Glomerular visceral epithelial cell (primary cell): ENCODE measurements at regions not wholly inside any gene's neighbourhood (a gene's known extent, or its start where the extent isn't known, plus 50 kb on each side); places are given as distances from the start of the nearest gene placed in this dataset.
"Not testable (repeated sequence)": the region's sequence is repeated elsewhere in the genome, so short reads cannot be mapped to it uniquely, and the experiment has no call there.

Source experiments
- DNase-seq: peaks from one replicate; pipeline ENCODE4 v3.0.0-alpha.2; 2016; ENCODE audit errors: extremely low spot score

DNA sequence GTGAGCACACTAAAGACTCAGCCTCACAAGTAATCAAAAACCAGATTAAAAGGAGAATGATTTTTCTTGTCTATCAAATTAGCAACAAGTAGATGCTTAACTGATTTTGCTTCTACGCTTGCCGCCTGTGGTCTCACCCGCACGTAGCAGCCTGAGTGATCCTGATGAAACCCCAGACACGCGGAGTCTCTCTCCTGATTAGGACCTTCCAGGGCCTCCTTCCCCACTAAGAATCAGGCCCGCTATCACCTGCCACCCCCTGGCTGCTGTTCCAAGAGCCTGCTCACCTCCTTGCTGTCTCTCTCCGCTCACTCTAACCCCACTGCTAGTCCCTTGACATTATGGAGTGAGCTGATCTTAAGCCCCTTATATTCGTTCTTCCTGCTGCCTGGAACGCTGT is 325.9 kb upstream of the NRP1 start:
- no peak for DNase-seq

DNA sequence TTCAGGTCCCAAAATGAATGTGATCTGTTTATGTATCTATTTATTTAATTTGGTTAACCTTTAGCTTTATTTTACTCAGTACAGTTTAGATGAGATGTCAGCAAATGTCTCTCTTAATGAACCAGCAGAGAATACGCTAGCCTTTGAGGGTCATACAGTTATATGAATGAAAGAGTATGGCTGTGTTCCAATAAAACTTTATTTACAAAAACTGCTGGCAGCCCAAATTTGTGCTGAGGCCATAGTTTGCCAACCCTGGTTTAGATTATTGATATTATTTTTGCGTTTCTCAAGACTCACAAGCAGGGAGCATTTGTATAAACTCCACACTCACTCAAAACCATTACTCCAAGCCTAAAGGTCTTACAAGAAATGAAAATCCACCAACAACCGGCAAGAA is 323.4 kb upstream of the NRP1 start:
- DNase-seq: no peak

DNA sequence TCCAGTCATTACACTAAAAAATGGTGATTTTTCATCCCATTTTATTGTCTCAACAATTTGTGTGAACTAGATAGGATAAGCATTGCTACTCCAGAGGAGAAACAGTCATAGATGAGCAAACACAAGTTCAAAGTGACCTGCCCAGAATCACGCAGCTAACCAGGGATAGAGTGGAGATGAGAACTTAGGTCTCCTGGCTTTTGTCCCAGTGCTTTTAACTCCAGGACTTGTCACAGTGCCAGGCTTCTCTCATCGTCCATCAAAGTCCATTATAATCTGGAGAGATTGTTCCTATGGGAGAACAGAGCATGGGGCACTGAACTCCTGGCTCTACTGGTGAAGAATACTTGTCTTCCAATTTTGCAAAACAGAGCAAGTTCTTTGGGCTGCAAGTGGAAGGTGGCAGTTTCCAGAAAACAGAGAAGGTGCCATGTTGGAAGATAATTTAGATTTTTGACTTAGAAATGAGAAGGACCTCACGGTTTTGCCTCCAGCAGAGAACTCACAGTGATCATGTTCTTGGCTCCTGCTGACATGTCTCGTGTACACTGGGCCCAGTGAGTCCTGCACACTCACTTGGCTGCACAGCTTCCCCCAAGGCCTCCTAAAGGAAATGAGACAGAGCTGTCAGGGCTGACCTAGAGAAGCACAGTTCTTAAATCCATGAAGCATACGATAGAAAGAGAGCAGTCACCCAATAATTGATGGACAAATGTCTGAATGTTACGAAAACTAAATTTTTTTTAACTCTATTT is 322.9 kb upstream of the NRP1 start:
- DNase-seq: peak; percentile 66

DNA sequence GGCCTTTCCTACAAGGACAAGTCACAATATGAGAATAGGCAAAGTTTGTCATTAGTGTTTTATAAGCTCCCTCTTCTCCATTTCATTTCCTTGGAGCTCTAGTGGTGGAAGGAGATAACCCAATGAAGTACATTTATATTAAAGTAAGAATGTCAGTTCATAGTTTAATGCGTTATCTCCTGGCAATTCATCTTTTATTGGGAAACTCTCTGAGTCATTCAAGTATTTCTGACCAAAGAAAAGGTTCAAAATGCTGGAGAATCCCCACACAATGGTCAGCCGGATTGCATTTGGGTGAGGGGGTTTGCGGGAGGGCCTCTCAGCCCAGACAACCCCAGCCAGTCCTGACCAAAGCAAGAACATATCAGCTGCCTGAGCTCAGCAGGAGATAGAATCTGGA is 321.5 kb upstream of the NRP1 start:
- no peak for DNase-seq

DNA sequence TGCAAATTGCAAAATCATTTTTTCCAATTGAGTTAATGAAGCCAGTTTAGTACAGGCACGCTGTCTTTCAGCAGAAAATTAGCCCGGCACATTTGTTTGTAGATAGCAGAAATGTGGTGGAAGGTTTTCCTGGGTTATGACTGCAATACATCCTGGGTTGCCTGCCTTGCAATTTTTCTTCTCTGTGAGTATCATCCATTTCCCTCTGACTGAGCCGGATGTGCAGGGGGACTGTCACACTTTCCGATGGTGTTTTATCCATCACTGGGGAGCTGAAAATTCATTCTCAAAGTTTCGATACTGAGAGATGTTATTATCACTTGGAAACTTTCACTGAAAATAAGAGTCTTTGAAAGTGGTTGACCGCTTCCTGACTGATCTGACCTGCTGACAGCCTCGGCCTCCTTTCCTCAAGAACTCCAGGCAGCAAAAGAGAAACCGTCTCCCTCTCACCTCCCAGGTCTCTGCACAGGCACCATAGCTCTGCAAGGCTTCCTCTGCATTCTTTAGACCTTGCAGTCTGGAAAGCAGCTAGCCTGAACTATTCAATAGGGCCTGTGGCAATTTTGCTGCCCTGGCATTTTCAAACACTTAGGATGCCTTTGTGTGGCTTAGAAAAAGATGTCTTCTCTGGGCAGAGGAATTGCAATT is 320.8 kb upstream of the NRP1 start:
- DNase-seq: no peak

DNA sequence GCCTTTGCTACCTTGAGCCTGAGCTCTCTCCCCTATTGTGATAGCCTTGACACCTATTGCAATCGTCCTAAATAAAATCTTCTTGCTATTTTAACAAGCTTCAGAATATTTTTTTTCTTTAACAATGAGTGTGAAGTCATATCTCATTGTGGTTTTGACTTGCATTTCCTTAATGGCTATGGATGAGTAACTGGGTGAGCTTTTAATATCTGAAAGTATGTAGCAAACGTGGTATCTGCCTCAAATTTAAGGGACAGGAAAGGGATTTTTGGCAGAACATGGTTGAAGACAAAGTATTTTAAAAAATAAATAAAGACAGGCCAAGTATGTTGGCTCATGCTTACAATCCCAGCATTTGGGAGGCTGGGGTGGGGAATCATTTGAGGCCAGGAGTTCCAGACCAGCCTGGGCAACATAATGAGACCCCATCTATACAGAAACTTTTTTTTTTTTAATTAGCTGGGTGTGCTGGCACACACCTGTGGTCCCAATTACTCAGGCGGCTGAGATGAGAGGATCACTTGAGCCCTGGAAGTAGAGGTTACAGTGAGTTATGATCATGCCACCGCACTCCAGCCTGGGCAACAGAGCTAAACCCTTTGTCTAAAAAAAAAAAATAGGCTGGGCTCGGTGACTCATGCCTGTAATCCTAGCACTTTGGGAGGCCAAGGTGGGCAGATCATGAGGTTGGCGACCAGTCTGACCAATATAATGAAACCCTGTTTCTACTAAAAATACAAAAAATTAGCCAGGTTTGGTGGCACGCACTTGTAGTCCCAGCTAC is 319.3 kb upstream of the NRP1 start:
- DNase-seq: peak; percentile 66

DNA sequence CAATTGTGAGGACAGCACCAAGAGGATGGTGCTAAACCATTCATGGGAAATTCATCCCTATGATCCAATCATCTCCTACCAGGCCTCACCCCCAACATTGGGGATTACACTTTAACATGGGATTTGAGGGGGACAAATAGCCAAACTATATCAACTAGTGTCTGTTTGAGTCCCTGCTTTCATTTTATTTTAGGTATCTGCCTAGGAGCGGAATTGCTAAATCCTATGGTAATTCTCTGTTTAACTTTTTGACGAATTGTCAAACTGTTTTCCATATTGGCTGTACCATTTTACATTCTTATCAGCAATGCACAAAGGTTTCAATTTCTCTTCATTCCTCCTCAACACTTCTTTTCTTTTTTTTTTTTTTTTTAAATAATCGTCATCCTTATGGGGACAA is 318.4 kb upstream of the NRP1 start:
- no peak for DNase-seq

DNA sequence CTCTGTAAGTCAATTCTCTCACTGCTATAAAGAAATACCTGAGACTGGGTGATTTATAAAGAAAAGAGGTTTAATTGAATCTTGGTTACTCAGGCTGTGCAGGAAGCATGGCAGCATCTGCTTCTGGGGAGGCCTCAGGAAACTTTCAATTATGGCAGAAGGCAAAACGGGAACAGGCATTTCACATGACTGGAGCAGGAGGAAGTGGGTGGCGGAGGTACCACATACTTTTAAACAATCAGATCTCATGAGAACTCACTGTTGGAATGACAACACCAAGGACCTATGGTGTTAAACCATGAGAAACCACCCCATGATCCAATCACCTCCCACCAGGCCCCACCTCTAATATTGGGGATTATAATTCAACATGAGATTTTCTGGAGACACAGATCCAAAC is 315.7 kb upstream of the NRP1 start:
- DNase-seq: not testable (repeated sequence)

DNA sequence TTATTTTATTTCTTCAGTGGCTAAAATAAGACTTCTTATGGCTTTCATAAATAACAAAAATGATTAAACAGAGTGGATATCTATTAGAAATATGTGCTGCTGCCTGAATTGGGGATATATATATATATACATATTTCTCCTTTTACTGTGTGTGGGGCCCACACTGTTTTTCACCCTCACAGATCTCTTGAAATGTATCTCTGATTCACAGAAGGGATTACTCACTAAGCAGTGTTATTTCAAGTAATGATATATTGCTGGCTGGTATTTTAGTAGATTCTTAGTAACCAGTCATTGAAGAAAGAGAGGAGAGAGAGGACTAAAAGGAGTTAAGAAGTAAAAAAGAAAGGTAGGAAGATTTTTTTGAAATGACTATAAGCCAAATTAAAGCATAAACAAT is 308.6 kb upstream of the NRP1 start:
- peak; percentile 30 for DNase-seq

DNA sequence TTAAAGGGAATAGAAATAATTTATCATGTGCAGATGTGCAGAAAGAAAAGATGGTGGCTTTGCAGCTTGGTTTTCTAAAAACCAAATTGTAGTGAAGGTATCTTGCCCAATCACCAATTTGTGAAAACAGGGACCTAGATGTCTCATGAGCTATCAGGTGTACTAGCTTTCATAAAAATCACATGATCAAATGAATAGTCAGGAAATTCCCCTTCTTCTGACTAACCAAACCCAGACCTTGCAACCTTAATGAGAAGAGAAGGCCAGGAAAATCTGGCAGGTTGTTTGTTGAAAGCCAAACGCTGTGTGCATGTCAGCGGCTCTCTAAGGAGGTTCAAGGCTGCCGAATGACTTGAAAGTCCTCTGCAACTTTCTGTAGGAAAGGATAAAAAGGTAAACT is 304.4 kb upstream of the NRP1 start:
- no peak for DNase-seq

DNA sequence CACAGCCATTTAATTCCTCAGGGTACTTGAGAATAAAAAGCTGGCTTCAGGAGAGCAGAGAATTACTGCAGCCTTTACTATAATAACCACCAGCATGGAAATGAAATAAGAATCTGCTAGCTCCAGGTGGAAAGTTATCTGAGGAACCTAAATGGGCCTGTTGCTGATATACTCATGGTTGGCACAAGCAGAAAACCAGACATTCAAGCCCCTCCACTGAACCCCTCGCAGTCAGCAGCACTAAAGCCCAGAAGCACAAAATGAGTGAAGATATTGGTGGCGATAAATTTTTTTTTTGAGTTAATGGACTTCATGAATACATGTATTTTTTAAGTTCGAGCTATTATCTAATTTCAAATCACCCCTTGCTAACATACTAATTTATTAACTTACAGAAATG is 303.9 kb upstream of the NRP1 start:
- no peak for DNase-seq

DNA sequence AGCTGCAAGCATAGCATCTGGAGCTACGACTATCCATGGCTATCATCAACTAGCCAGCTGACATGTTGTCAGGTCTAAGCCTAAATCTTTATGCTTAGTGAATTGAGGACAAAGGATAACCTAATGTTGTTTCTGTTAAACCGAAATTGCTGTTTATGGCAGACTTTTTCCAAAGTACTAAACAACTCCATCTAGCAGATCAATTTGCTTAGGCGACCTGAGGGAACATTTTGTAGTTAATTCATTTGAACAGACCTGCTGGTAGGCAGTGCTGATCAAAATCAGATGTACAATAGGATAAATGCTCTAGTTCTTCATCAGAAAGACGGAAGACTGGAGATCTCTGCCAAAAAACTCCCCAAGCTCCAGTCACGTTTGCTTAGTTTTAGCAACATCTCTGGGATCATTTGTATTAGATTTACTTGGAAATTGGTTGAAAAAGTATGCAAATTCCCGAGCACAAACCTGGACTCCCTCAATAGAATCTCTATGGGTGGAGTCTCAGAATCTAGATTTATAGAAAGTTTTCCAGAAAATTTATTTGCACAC is 301.6 kb upstream of the NRP1 start:
- no peak for DNase-seq

DNA sequence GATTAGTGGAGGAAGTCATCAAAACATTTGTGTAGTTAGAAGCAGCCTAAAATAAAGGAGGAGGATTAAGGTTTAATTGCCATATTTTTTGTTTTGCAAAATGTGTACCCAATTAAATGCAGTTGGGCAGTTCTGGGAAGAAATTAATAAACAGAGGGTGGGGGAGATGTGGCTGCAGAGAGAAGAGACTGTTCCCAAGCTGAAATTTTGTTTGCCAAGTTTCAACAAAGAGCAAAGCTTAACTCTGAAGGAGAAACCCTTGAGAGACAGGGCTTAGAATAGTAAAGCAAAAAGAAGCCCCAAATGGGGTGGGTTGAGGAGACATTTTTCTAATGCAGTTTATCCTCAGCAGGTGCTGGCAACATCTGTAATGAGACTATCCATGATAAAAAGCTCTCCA is 298.0 kb upstream of the NRP1 start:
- no peak for DNase-seq

DNA sequence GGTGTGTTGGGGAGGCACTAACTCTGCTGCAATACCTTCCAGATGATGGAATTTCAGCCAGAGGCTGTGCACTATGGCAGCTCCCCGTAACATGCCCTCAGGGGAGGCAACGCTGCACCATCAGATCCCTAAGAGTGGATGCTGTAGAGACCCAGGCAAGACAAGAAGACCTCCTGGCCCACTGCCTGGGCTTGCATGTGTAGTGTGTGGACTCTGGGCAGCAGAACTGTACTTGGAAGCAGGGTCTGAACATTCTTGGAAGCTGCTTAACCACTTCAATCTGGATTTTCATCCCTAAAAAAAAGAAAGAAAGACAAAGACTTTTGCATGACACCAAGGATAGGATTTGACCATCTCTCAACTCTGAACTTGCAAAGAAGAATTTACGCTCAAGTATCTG is 297.5 kb upstream of the NRP1 start:
- no peak for DNase-seq

DNA sequence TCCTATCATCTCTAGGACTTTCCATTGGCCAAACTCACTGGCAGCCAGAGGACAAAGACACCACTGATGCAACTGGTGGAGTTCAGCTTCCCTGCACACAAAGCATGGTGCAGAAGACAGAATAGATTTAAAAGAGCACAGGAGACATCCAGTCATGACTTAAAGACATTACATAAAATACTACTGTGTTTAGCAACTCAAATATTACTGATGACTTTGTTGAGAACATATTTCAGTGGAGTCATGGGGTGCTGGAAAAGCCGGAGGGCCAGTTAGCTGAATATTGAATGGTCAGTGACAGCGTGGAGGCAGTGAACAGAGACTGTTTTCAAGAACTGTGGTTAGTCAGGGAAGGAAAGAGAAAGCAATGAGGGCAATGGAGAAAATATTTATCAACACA is 296.3 kb upstream of the NRP1 start:
- no peak for DNase-seq

DNA sequence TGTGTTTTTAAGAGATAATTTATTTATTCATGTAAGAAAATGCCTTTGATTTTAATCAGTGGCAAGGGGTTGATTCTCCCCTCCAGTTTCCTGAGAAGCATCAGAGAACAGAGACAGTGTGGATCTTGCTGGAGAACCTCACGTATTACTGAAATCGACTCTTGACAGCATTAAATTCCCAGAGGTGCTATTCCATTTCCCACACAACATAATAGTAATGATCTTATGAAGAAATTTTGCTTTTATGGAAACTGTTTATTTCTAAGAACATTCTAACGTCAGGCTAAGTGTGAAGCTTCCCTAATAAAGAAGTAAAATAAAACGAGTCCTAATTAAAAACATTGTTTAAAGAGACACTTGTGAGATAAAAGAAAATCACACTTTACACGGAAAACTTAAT is 293.1 kb upstream of the NRP1 start:
- DNase-seq: no peak

DNA sequence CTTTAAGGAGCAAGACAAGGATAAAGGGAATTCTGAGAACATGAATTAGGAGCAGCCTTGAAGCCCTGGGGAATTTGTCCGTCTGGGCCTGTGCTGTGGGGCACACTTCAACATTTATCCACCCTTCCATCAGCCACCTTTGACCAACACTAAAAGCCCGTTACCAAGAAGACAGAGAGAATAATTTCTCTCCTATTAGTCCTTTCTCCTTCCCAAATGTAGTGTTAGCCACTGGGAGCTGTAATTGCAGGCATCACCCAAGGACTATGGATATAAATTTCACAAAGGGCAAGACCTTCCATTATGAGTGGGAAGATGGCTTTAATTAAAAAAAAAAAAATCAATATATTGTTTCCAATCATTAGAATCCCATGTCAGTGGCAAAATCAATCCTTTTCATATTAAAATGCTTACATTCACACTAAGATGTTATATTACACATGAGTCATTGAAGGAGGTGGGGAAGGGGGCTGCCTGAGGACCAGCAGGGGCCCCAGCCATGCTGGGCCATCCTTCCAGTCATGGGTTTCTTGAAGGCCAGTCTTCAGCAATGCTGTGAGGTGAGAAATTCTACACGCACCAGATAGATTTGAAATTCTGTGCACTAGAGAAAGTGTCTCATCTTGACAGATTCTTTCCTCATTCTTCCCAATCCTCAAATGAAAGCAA is 292.5 kb upstream of the NRP1 start:
- DNase-seq: no peak

DNA sequence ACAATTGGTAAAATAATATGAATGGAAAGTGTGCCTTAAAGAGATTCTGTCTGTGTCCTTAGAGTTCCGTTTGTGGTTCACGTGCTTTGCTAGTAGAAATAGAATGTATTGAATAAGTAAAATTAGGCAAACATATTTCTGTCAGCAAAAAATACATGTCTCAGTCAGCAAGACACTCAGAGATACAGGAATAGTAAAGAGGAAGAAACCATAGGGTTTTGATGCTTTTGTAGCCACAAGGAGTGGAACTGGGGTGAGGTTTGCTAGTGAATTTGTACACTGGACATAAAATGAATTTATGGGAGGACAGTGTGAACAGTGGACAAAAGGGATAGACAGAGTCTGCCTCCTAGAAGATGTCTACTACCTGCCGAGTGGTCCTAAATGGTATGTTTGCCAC is 289.2 kb upstream of the NRP1 start:
- no peak for DNase-seq

DNA sequence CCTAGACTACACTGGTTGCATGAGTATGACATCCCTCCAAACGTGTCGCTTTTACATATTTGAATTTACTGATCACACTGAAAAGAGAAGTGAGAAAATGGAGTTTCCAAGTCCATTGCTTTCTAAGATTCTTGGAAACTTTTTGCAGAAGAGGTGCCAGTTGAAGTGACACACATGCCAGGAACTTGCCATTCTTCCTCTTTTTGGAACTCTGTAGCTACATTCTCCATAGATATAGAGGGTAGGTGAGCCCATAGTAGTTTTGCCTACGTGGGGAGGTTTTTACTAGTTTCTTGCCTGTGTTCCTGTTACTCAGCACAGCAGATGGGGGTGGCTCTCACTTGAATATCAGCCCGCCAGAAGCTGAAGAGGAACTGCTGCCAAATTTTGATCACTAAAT is 286.6 kb upstream of the NRP1 start:
- no peak for DNase-seq

DNA sequence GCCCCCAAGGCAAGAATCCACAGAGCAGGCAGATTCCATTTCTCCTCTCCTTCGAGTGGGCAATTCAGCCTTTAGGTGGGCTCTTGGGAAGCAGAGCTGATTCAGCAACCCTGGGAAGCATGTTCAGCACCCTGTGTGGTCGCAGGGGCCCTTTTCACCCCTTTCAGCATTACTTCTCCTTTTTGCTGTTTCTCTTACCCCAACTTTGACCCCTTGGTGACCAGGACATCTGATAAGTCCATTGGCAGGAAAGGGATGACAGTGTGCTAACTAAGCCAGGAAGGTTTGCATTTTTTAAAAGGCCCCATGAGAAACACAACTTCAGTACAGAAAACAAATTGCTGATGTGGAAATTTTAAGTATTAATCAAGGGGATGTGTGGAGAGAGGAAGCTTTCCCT is 283.7 kb upstream of the NRP1 start:
- no peak for DNase-seq

DNA sequence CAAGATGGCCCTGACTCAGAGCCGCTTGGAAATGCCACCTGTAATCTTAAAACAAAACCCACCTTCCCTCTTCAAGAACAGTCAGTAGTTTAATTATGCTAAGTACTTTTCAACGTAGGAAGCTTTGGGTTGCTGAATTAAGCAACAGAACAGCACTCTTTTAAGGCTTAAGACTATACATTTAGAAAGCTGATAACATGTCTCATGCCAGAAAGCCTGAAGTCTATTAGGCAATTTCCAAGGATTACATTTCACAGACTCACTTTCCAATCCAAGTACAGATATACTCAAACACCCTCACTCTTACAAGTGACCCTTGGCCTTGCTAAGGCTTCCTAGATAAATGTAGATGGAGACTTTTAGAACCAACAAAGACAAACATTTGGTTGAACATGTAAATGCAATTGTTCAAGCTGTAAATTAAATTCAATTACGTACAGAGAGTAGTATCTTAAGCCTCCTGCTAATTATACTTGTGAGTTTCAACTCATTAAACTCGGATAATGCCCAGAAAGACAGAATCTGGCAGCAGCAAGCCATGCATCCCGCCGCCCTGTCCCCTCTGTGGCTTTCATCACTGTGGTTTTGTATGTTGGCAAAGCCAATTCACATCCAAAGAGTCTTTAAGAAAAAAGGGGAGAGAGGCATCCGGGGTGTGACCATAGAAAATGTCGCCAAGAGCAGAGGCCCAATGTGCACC is 283.1 kb upstream of the NRP1 start:
- no peak for DNase-seq

DNA sequence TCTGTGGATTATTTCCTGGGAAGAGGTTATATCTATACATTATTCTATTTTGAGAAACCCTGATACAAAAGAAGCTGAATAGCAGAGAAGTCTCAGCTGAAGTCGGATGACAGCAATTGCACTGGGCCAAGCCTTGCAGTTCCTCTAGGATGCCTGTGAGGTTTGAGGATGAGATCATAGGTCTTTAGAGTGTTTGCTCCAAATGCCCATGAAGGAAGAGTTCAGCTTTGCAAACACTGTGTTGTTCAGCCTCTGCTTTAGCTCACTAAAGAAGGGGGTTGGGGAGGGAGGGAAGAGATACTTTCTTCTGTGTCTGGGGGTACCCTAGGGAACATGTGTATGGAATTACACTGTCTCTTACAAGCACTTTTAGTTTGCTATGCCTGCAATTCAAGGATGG is 282.5 kb upstream of the NRP1 start:
- no peak for DNase-seq
